ENCODE measurements at regions not wholly inside any gene's neighbourhood (a gene's known extent, or its start where the extent isn't known, plus 50 kb on each side); places are given as distances from the start of the nearest gene placed in this dataset.

DNA sequence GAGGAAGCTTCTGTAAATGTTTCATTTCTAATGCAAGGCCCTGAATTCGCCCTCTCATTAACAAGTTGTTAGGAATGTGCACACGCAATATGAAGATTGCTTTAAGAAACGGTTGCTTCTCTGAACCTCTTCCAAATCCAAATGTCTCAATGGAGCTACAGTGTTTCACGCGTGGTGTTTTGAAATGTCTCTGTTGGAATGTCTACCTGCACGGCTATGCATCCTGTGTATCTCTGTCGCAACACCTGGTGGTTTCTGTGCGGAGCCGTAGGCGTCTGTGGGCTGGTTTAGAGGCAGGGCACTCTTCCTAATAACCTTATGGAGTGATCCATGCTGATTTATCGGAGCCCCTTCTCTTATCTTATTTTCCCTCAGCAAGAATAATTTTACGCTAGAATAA, 1584.2 kb upstream of the SLC10A2 start:
- TF ChIP-seq, protein P1, sequence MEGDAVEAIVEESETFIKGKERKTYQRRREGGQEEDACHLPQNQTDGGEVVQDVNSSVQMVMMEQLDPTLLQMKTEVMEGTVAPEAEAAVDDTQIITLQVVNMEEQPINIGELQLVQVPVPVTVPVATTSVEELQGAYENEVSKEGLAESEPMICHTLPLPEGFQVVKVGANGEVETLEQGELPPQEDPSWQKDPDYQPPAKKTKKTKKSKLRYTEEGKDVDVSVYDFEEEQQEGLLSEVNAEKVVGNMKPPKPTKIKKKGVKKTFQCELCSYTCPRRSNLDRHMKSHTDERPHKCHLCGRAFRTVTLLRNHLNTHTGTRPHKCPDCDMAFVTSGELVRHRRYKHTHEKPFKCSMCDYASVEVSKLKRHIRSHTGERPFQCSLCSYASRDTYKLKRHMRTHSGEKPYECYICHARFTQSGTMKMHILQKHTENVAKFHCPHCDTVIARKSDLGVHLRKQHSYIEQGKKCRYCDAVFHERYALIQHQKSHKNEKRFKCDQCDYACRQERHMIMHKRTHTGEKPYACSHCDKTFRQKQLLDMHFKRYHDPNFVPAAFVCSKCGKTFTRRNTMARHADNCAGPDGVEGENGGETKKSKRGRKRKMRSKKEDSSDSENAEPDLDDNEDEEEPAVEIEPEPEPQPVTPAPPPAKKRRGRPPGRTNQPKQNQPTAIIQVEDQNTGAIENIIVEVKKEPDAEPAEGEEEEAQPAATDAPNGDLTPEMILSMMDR (conservative IDR thresholded peaks at IDR 0.05; ENCODE audit: low read length), result no peak
- no peak for TF ChIP-seq EZH2phosphoT487 (IDR thresholded peaks at IDR 0.05; ENCODE audit: borderline replicate concordance, low read depth, low read length)

Measured in OCI-LY7 (cell line).